T47D (cell line): ENCODE measurements at regions not wholly inside any gene's neighbourhood (a gene's known extent, or its start where the extent isn't known, plus 50 kb on each side); places are given as distances from the start of the nearest gene placed in this dataset.

Experiments
- DNase-seq, 2 experiments: peaks; one replicate each; pipeline versions ENCODE4 v3.0.0 to v3.0.0-alpha.2; 2011 to 2012; ENCODE audit warnings: low read depth in 1 of 2, low spot score in 1 of 2
- JUND ChIP-seq: IDR thresholded peaks from 2 replicates; pipeline ENCODE4 v1.6.1; 2012; ENCODE audit warnings: low read depth
- in situ Hi-C: cut with HindIII; loops from 2 replicates; pipeline ENCODE4 v1.10.0; 2016; ENCODE audit warnings: low sequenced_read_pairs, low pct_unique_long_range_greater_than_20kb

DNA sequence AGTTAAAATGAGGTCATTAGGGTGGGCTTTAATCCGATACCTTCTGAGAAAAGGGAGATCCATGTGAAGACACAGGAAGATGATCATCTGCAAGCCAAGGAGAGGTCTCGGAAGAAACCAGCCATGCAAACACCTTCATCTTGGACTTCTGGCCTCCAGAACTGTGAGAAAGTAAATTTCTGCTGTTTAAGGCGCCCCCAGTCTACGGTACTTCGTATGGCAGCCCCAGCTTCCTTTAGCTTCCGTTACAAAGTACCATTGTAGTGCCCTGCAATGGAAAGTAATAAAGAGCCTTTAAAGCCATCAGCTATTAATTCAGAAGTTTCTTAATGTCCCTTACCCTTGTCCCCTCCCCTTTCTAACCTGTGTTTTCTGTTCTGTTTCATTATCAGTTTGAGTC lies 308.1 kb downstream of the AACS start:
- in situ Hi-C loops = no loop called here
- no peak for TF ChIP-seq JUND

DNA sequence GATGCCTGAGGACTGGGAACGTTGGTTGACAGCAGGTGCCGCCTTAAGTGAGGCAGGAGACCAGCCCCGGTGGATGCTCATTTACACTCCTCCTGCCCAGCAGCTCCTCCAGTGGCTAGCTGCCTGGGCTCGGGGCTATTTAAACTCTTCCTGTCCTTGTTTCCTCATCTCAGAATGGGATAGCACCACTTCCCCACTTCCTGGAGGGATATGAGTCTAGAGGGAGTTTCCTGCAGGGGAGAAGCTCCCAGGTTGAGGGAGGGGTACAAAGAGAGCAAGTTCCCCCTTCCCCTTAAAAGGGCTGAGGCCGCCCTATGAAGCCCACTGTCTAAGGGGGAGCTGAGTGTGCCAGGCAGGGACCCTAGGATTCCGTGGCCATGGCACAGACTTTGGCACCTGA lies 311.2 kb downstream of the AACS start:
- DNase-seq = no peak
- in situ Hi-C loops = no loop called here
- TF ChIP-seq JUND = no peak

More for the DNA sequence above, 308.1 kb downstream of the AACS start:
- DNase-seq = no peak

DNA sequence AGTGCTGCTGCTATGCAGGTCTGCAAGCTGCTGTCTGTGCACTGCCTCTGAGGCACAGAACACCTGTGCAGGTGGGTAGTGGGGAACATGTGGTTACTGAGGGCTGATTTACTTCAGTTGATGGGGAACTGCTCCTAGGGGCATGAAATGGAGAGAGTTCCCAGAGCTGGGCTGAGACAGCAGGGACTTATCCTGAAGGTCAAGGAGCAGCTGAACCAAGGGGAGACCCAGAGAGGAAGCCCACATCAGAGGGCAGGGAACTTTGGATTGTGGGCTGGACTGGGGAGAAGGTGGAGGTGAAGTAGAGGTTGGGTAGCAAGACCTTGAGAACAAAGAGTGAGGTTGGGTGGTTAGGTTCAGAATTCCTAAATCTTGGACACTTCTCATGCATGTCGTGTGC lies 311.9 kb downstream of the AACS start:
- DNase-seq = no peak
- in situ Hi-C loops = no loop called here
- TF ChIP-seq JUND = no peak

DNA sequence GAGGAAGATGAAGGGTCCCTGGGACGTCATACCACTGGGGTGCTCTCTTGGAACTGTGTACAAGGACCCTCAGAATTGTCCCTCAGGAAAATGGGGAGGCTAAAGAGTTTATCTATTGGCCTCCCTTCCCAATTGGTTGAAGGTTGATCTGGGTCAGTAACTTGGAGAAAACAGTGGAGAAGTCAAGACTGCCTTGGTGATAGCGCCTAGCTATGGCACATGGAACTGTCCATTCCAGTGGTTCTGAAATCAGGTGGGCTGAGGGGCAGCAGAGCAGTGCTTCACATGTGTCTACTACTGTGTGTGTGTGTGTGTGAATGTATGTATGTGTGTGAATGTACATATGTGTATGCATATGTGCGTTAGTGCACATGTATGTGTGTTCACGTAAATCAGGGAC lies 316.1 kb downstream of the AACS start:
- DNase-seq = peak in 1 of 2 experiments; percentile 12
- in situ Hi-C loops = no loop called here
- TF ChIP-seq JUND = no peak

DNA sequence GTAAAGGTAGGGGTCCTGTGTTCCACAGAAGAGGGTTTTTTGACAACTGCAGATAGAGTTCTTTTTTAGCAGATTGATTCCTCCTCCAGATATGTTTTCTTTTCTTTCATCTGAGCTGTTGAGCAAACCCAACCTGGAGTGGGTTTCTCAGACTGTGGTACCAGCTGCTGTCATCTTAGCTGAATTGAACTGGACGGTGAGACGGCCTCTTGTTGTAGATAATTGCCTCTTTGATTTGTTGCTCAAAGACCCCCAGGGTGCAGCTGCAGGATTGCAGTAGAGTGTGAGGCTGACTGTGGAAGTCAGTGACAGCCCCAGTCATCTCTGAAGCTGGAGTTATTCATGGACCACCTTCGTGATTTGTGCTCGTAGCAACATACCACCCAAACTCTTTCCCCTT lies 317.7 kb downstream of the AACS start:
- TF ChIP-seq JUND = no peak
- no peak for DNase-seq
- in situ Hi-C loops = no loop called here

DNA sequence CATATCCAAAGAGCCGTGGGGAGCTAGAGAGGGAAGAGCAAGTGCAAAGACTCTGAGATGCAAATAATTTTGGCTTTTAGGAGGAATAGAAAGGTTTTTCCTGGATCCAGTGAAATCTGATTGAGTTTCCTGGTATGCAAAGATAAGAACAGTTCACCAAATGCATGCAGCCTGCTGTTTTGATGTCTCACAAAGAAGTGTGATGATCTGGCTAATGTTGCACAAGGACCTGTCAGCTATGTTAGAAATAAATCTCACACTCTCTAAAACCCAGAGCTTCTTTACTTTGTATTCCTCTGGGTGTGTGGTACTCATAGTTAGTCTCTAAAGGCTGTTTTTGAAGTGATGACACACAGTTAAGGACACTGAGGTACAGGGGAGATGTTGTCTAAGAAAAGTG lies 321.4 kb downstream of the AACS start:
- in situ Hi-C loops = no loop called here
- no peak for DNase-seq
- TF ChIP-seq JUND = no peak

DNA sequence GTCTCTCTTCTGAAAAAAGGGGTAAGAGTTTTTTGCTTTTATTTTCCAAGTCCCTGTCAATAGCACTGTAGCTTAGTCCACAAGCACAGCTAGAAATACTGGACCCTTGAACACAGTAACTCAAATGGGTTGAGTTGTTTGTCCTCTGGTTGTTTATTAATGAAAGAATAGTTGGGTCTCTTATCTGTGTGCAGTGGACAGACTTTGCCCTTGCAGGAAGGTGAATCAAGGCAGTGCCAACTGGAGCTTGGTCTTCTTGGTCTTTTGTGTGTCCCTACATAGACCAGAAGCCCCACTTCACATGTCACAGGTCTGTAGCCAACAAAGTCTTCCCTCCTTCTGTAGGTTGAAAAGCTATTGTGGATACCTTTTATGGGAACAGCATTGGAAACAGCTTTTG lies 322.0 kb downstream of the AACS start:
- in situ Hi-C loops = no loop called here
- no peak for DNase-seq
- no peak for TF ChIP-seq JUND

DNA sequence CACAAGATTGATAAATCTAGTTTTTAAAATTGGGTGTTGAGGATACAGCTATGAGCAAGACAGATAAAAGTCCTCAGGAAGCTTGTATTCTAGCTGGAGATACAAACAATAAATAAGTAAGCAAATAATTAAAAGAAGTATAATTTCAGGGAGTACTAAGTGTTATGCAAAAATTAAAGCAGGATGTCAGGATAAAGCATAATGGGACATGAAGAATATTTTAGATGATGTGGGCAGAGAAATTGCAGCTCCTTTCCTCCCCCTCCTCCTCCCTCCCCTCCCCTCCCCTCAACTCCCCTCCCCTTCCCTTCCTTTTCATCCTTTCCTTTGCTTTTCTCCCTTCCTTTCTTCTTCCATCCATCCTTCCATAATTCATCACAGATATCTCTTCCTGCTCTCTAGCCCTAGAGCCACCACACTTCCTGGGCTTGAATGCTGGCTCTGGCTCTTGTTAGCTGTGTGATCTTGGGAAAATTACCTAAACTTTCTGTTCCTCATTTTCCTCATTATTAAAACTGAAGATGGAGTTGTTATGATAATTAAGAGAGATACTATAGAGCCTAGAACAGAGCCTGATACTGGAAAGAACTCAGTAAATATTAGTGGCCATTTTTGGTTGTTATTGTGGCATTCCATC lies 323.9 kb downstream of the AACS start:
- no peak for TF ChIP-seq JUND
- in situ Hi-C loops = no loop called here
- DNase-seq = no peak

DNA sequence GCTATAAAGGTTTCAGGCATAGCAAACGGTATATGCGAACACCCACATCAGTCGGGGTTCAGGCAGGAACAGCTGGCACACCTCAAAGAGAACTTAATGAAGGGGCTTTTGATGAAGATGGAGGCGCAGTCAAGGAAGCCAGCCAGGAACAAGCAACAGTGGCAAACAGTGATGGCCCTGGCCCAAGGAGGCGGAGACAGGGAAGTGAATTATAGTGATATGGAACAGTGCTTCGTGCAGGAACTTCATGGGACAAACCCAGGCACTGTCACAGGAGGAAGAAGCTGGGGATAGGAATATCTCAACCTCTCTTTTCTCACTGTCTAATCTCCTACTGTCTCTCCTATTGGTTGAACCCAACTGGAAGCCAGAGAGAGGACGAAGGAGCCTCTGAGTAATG lies 328.3 kb downstream of the AACS start:
- DNase-seq = no peak
- in situ Hi-C loops = no loop called here
- TF ChIP-seq JUND = no peak

DNA sequence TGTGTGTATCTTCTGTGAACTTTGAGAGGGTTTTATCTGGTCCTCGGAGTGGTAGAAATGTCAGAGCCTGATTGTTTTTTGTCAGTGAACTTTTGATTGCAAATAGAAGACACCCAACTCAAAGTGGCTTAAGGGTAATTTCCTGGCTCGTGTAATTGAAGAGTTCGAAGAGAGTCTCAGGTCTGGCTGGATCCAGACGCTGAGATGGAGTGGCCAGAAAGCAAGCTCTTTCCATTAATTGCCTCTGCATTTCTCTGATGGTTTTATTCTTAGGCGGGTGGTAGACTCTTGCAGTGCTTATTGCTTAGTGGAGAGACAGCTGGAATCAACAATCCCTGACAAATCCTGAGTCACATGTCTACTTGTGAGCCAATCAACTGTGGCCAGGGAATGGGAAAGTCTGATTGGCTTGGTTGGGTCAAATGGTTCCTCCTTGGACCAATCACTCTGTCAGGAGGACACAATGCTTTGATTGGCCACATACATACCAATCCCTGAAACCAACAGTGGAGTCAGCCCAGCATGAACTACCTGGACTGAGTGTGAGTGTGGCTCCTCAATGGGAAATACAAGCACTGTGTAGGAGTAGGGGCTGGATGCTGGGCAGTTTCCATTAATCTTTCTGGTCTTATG lies 330.5 kb downstream of the AACS start:
- in situ Hi-C loops = no loop called here
- no peak for TF ChIP-seq JUND

DNA sequence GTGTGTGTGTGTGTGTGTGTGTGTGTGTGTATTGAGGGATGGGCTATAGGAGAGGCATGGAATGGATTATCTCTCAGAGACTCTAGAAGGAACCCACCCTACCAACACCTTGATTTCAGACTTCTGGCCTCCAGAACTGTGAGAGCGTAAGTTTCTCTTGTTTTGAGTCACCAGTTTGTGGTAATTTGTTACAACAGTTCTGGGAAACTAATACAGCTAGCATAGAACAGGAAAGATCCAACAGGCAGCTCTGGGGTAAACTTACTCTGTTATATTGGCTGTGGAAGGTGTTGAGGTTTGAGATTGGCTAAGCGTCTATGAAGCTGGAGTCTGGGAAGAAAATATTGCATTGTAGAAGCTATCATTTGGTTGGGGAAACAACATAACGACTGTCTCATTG lies 334.3 kb downstream of the AACS start:
- TF ChIP-seq JUND = no peak
- DNase-seq = no peak
- in situ Hi-C loops = no loop called here

More for the DNA sequence above, 330.5 kb downstream of the AACS start:
- no peak for DNase-seq

DNA sequence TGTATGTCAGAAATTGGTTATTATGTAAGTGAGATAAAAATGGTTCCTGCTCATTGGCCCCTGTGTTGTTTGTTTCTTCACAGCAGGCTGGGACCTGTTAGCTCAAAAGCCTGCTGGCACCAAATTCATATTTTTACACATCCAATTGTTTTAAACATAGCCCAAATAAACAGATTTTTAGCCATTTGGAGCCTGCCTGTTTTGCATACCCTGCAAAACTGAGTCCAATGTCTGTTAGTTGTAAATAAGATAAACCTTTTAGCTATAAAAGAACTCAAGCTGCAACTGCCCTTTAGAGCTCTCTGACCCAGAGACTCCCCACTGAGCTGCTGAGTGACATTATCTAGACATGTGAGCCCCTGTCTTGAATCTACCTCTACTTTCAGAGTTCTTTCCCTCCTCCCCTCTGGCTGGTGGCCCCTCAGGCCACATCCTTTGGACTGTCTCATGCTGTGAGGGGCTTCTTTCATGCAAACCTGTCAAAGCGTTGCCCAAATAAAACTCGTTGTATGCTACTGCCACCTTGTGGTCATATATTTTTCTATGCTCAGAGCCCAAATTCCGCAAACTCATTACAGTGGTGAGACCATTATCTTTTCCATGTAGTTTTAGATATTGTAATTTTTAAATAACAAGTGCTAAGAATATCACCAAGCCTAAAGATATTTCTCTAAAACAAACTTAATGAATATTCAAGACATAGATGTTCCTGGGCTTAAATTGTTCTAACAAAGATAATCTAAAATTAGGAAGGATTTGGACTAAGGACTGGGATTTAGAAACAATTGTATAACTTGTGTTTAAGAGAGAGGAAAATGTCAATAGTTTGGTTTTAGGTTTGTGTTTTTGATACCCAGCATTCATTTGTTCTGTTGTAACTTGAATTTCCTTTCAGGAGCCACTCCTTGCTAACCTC lies 337.9 kb downstream of the AACS start:
- in situ Hi-C loops = no loop called here
- TF ChIP-seq JUND = no peak
- DNase-seq = peak; percentile 18 to 63

DNA sequence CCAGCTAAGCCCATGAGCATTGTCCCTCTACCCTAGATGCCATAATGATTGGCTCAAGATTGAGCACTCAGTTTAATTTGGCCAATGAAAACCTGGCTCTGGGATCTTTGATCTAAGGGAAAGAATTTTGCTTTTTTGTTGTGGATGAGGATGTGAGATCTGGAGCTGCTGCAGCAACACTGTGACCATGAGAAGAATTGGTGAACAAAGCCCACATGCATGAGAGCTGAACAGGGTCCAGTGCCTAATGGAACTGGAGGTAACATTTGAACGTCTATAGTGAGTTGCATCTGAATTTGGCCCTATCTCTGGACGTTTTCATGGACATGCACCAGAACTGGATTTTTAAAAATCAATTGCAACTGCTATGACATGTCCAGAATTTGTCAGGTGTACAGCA lies 338.6 kb downstream of the AACS start:
- DNase-seq = no peak
- in situ Hi-C loops = no loop called here

More for the DNA sequence above, 338.6 kb downstream of the AACS start:
- TF ChIP-seq JUND = no peak
